ENCODE measurements at regions not wholly inside any gene's neighbourhood (a gene's known extent, or its start where the extent isn't known, plus 50 kb on each side); places are given as distances from the start of the nearest gene placed in this dataset.
"Not testable (repeated sequence)": the region's sequence is repeated elsewhere in the genome, so short reads cannot be mapped to it uniquely, and the experiment has no call there.

- H3K4me3 ChIP-seq (ENCODE audit: low read length): no peak overlapping the region
- no peaks in the 10 kb centered on the region for H3K36me3 ChIP-seq (ENCODE audit: control insufficient read depth, insufficient read depth, low read length)
- no peaks in the 10 kb centered on the region for H3K9me3 ChIP-seq (replicated peaks; ENCODE audit: control insufficient read depth, low read depth, low read length)
- H3K27ac ChIP-seq (ENCODE audit: low read length): no peak overlapping the region
- H3K4me1 ChIP-seq (ENCODE audit: control insufficient read depth, insufficient read depth, low read length): no peaks in the 10 kb centered on the region
- 48% methylated on average over 3 of the region's 6 CpGs for WGBS (ENCODE audit: insufficient coverage)
- no peaks in the 10 kb centered on the region for H3K27me3 ChIP-seq (ENCODE audit: control insufficient read depth, insufficient read depth, low read length)
- no peak for DNase-seq
These were observed 1889.1 kb upstream of the AGA start for GRCh38 chr4:179331362-179331761.

- H3K27me3 ChIP-seq (ENCODE audit: control insufficient read depth, insufficient read depth, low read length): no peaks in the 10 kb centered on the region
- no peaks in the 10 kb centered on the region for H3K36me3 ChIP-seq (ENCODE audit: control insufficient read depth, insufficient read depth, low read length)
- no peak overlapping the region for H3K27ac ChIP-seq (ENCODE audit: low read length)
- no peaks in the 10 kb centered on the region for H3K4me1 ChIP-seq (ENCODE audit: control insufficient read depth, insufficient read depth, low read length)
- H3K9me3 ChIP-seq (replicated peaks; ENCODE audit: control insufficient read depth, low read depth, low read length): no peaks in the 10 kb centered on the region
- no peak for DNase-seq
- no peak overlapping the region for H3K4me3 ChIP-seq (ENCODE audit: low read length)
These were observed 1902.6 kb upstream of the AGA start for GRCh38 chr4:179344861-179345260.

GRCh38 chr4:179352221-179352620 lies 1910.0 kb upstream of the AGA start:
- H3K27ac ChIP-seq (ENCODE audit: low read length): no peak overlapping the region
- no peaks in the 10 kb centered on the region for H3K27me3 ChIP-seq (ENCODE audit: control insufficient read depth, insufficient read depth, low read length)
- H3K4me1 ChIP-seq (ENCODE audit: control insufficient read depth, insufficient read depth, low read length): no peaks in the 10 kb centered on the region
- no peaks in the 10 kb centered on the region for H3K9me3 ChIP-seq (replicated peaks; ENCODE audit: control insufficient read depth, low read depth, low read length)
- no peaks in the 10 kb centered on the region for H3K36me3 ChIP-seq (ENCODE audit: control insufficient read depth, insufficient read depth, low read length)
- no peak overlapping the region for H3K4me3 ChIP-seq (ENCODE audit: low read length)
- WGBS (ENCODE audit: insufficient coverage): 69% methylated on average over 2 of the region's 2 CpGs
- DNase-seq: no peak

GRCh38 chr4:179353786-179354185 lies 1911.5 kb upstream of the AGA start:
- no CpG with 5 or more reads among the region's 3 CpGs for WGBS (ENCODE audit: insufficient coverage)
- Histone ChIP-seq H3K4me3 (ENCODE audit: low read length) (no peak overlapping the region), H3K27me3 (ENCODE audit: control insufficient read depth, insufficient read depth, low read length) (no peaks in the 10 kb centered on the region), H3K27ac (ENCODE audit: low read length) (no peak overlapping the region), H3K9me3 (replicated peaks; ENCODE audit: control insufficient read depth, low read depth, low read length) (no peaks in the 10 kb centered on the region), H3K36me3 (ENCODE audit: control insufficient read depth, insufficient read depth, low read length) (no peaks in the 10 kb centered on the region), H3K4me1 (ENCODE audit: control insufficient read depth, insufficient read depth, low read length) (no peaks in the 10 kb centered on the region)
- no peak for DNase-seq

- Histone ChIP-seq H3K4me1 (ENCODE audit: control insufficient read depth, insufficient read depth, low read length) (no peaks in the 10 kb centered on the region), H3K4me3 (ENCODE audit: low read length) (no peak overlapping the region), H3K9me3 (replicated peaks; ENCODE audit: control insufficient read depth, low read depth, low read length) (no peaks in the 10 kb centered on the region), H3K27me3 (ENCODE audit: control insufficient read depth, insufficient read depth, low read length) (no peaks in the 10 kb centered on the region), H3K36me3 (ENCODE audit: control insufficient read depth, insufficient read depth, low read length) (no peaks in the 10 kb centered on the region), H3K27ac (ENCODE audit: low read length) (no peak overlapping the region)
- WGBS (ENCODE audit: insufficient coverage): 58% methylated on average over 3 of the region's 8 CpGs
- no peak for DNase-seq
These were observed 1919.8 kb upstream of the AGA start for GRCh38 chr4:179361978-179362486.

- not testable (repeated sequence) for H3K36me3 ChIP-seq (ENCODE audit: control insufficient read depth, insufficient read depth, low read length); H3K4me1 ChIP-seq (ENCODE audit: control insufficient read depth, insufficient read depth, low read length); H3K9me3 ChIP-seq (replicated peaks; ENCODE audit: control insufficient read depth, low read depth, low read length); H3K4me3 ChIP-seq (ENCODE audit: low read length); H3K27ac ChIP-seq (ENCODE audit: low read length); DNase-seq; H3K27me3 ChIP-seq (ENCODE audit: control insufficient read depth, insufficient read depth, low read length)
- no CpG with 5 or more reads among the region's 3 CpGs for WGBS (ENCODE audit: insufficient coverage)
These were observed 1923.7 kb upstream of the AGA start for GRCh38 chr4:179365932-179366331.

GRCh38 chr4:179372242-179372641 lies 1930.0 kb upstream of the AGA start:
- H3K27me3 ChIP-seq (ENCODE audit: control insufficient read depth, insufficient read depth, low read length): no peaks in the 10 kb centered on the region
- no peak overlapping the region for H3K4me3 ChIP-seq (ENCODE audit: low read length)
- WGBS (ENCODE audit: insufficient coverage): no CpG with 5 or more reads among the region's 1 CpG
- DNase-seq: no peak
- H3K27ac ChIP-seq (ENCODE audit: low read length): no peak overlapping the region
- H3K36me3 ChIP-seq (ENCODE audit: control insufficient read depth, insufficient read depth, low read length): no peaks in the 10 kb centered on the region
- no peaks in the 10 kb centered on the region for H3K9me3 ChIP-seq (replicated peaks; ENCODE audit: control insufficient read depth, low read depth, low read length)
- H3K4me1 ChIP-seq (ENCODE audit: control insufficient read depth, insufficient read depth, low read length): no peaks in the 10 kb centered on the region

- H3K27ac ChIP-seq (ENCODE audit: low read length): no peak overlapping the region
- H3K4me1 ChIP-seq (ENCODE audit: control insufficient read depth, insufficient read depth, low read length): no peaks in the 10 kb centered on the region
- H3K36me3 ChIP-seq (ENCODE audit: control insufficient read depth, insufficient read depth, low read length): no peaks in the 10 kb centered on the region
- H3K9me3 ChIP-seq (replicated peaks; ENCODE audit: control insufficient read depth, low read depth, low read length): no peaks in the 10 kb centered on the region
- no peak overlapping the region for H3K4me3 ChIP-seq (ENCODE audit: low read length)
- no peak for DNase-seq
- no peaks in the 10 kb centered on the region for H3K27me3 ChIP-seq (ENCODE audit: control insufficient read depth, insufficient read depth, low read length)
These were observed 1930.5 kb upstream of the AGA start for GRCh38 chr4:179372746-179373145.

- not testable (repeated sequence) for H3K27ac ChIP-seq (ENCODE audit: low read length); H3K27me3 ChIP-seq (ENCODE audit: control insufficient read depth, insufficient read depth, low read length); H3K36me3 ChIP-seq (ENCODE audit: control insufficient read depth, insufficient read depth, low read length); DNase-seq; H3K4me1 ChIP-seq (ENCODE audit: control insufficient read depth, insufficient read depth, low read length); H3K9me3 ChIP-seq (replicated peaks; ENCODE audit: control insufficient read depth, low read depth, low read length); H3K4me3 ChIP-seq (ENCODE audit: low read length)
- WGBS (ENCODE audit: insufficient coverage): 67% methylated on average over 1 of the region's 3 CpGs
These were observed 1936.6 kb upstream of the AGA start for GRCh38 chr4:179378847-179379246.

GRCh38 chr4:179392787-179393186 lies 1950.5 kb upstream of the AGA start:
- WGBS (ENCODE audit: insufficient coverage): 100% methylated on average over 1 of the region's 4 CpGs
- no peaks in the 10 kb centered on the region for H3K4me1 ChIP-seq (ENCODE audit: control insufficient read depth, insufficient read depth, low read length)

GRCh38 chr4:179398414-179398813 lies 1956.2 kb upstream of the AGA start:
- Histone ChIP-seq H3K4me1 (ENCODE audit: control insufficient read depth, insufficient read depth, low read length) (no peaks in the 10 kb centered on the region), H3K9me3 (replicated peaks; ENCODE audit: control insufficient read depth, low read depth, low read length) (no peaks in the 10 kb centered on the region), H3K27me3 (ENCODE audit: control insufficient read depth, insufficient read depth, low read length) (no peaks in the 10 kb centered on the region), H3K27ac (ENCODE audit: low read length) (no peak overlapping the region), H3K4me3 (ENCODE audit: low read length) (no peak overlapping the region), H3K36me3 (ENCODE audit: control insufficient read depth, insufficient read depth, low read length) (no peaks in the 10 kb centered on the region)
- WGBS (ENCODE audit: insufficient coverage): 87% methylated on average over 4 of the region's 5 CpGs
- peak; percentile 44 for DNase-seq

More at GRCh38 chr4:179392787-179393186, 1950.5 kb upstream of the AGA start:
- no peaks in the 10 kb centered on the region for H3K27me3 ChIP-seq (ENCODE audit: control insufficient read depth, insufficient read depth, low read length)
- no peak overlapping the region for H3K4me3 ChIP-seq (ENCODE audit: low read length)
- no peak for DNase-seq
- H3K36me3 ChIP-seq (ENCODE audit: control insufficient read depth, insufficient read depth, low read length): no peaks in the 10 kb centered on the region
- H3K27ac ChIP-seq (ENCODE audit: low read length): no peak overlapping the region
- H3K9me3 ChIP-seq (replicated peaks; ENCODE audit: control insufficient read depth, low read depth, low read length): no peaks in the 10 kb centered on the region

All from muscle of leg (tissue), 3 donors.